C4-2B (cell line): ENCODE measurements at regions not wholly inside any gene's neighbourhood (a gene's known extent, or its start where the extent isn't known, plus 50 kb on each side); places are given as distances from the start of the nearest gene placed in this dataset.
"Not testable (repeated sequence)": the region's sequence is repeated elsewhere in the genome, so short reads cannot be mapped to it uniquely, and the experiment has no call there.

Source experiments
- ZFX ChIP-seq: fragments of 450-650 bp; IDR thresholded peaks from 2 replicates; pipeline ENCODE4 v1.6.1; 2017
- TF ChIP-seq, protein P1 (sequence below): fragments of 450-650 bp; conservative IDR thresholded peaks from 2 replicates; pipeline ENCODE4 v1.5.1; 2017; ENCODE audit warnings: mild to moderate bottlenecking

GRCh38 chr3:181324516-181324915 lies 335.0 kb upstream of the DNAJC19 start:
- TF ChIP-seq, protein P1, sequence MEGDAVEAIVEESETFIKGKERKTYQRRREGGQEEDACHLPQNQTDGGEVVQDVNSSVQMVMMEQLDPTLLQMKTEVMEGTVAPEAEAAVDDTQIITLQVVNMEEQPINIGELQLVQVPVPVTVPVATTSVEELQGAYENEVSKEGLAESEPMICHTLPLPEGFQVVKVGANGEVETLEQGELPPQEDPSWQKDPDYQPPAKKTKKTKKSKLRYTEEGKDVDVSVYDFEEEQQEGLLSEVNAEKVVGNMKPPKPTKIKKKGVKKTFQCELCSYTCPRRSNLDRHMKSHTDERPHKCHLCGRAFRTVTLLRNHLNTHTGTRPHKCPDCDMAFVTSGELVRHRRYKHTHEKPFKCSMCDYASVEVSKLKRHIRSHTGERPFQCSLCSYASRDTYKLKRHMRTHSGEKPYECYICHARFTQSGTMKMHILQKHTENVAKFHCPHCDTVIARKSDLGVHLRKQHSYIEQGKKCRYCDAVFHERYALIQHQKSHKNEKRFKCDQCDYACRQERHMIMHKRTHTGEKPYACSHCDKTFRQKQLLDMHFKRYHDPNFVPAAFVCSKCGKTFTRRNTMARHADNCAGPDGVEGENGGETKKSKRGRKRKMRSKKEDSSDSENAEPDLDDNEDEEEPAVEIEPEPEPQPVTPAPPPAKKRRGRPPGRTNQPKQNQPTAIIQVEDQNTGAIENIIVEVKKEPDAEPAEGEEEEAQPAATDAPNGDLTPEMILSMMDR: peak; percentile 10; the same call in 1 of the 2 replicates
- not testable (repeated sequence) for TF ChIP-seq ZFX
